ENCODE measurements at regions not wholly inside any gene's neighbourhood (a gene's known extent, or its start where the extent isn't known, plus 50 kb on each side); places are given as distances from the start of the nearest gene placed in this dataset.

- DNase-seq (ENCODE audit: low read depth, low spot score) (no peak), ATAC-seq (no peak)
- no TSS peak for BruUV-seq (replicated peaks)
- in situ Hi-C loops (cut with HindIII; ENCODE audit: low pct_unique_long_range_greater_than_20kb, low sequenced_read_pairs), result no loop called here
- ChIA-PET POLR2A (no interaction called here), CTCF (no interaction called here)
- Histone ChIP-seq H3K27ac (ENCODE audit: low read length) (no peak overlapping the region), H3K9me3 (ENCODE audit: control insufficient read depth, insufficient read depth, low read depth, low read length) (no peaks in the 10 kb centered on the region), H3K4me1 (ENCODE audit: control insufficient read depth, insufficient read depth, low read length) (no peaks in the 10 kb centered on the region), H3K4me3 (ENCODE audit: low read depth in 2 of 2, low read length in 2 of 2) (no peak overlapping the region), H3K36me3 (ENCODE audit: control insufficient read depth, insufficient read depth, low read length) (no peaks in the 10 kb centered on the region), H3K27me3 (ENCODE audit: control insufficient read depth, insufficient read depth, low read length) (no peaks in the 10 kb centered on the region)
- TF ChIP-seq REST (IDR thresholded peaks at IDR 0.05; ENCODE audit: insufficient read depth in 1 of 2, low read depth in 2 of 2, low read length in 1 of 2) (no peak), SIN3A (IDR thresholded peaks at IDR 0.05; ENCODE audit: borderline replicate concordance, insufficient read depth, low read depth, low read length) (no peak), CTCF (IDR thresholded peaks at IDR 0.05) (no peak), POLR2AphosphoS5 (IDR thresholded peaks at IDR 0.05; ENCODE audit: low read depth, low read length) (no peak), TCF7L2 (IDR thresholded peaks at IDR 0.05; ENCODE audit: low read depth, low read length) (no peak)
- intact Hi-C loops (cut with micrococcal nuclease; ENCODE audit: unreplicated experiment), result no loop called here
Observed at GRCh38 chr3:7897655-7898054, 604.0 kb upstream of the LMCD1 start.

- Histone ChIP-seq H3K27me3 (ENCODE audit: control insufficient read depth, insufficient read depth, low read length) (no peaks in the 10 kb centered on the region), H3K4me1 (ENCODE audit: control insufficient read depth, insufficient read depth, low read length) (no peaks in the 10 kb centered on the region), H3K4me3 (ENCODE audit: low read depth in 2 of 2, low read length in 2 of 2) (no peak overlapping the region), H3K27ac (ENCODE audit: low read length) (no peak overlapping the region), H3K36me3 (ENCODE audit: control insufficient read depth, insufficient read depth, low read length) (no peaks in the 10 kb centered on the region), H3K9me3 (ENCODE audit: control insufficient read depth, insufficient read depth, low read depth, low read length) (no peaks in the 10 kb centered on the region)
- DNase-seq (ENCODE audit: low read depth, low spot score) (no peak), ATAC-seq (no peak)
- intact Hi-C loops (cut with micrococcal nuclease; ENCODE audit: unreplicated experiment) (no loop called here), in situ Hi-C loops (cut with HindIII; ENCODE audit: low pct_unique_long_range_greater_than_20kb, low sequenced_read_pairs) (no loop called here)
- POLR2A ChIA-PET, result no interaction called here
- no peak for TF ChIP-seq REST (IDR thresholded peaks at IDR 0.05; ENCODE audit: insufficient read depth in 1 of 2, low read depth in 2 of 2, low read length in 1 of 2)
- TF ChIP-seq TCF7L2 (IDR thresholded peaks at IDR 0.05; ENCODE audit: low read depth, low read length), result no peak
- BruUV-seq (replicated peaks), result no TSS peak
- CTCF ChIA-PET, result no interaction called here
Observed at GRCh38 chr3:7913283-7913682, 588.3 kb upstream of the LMCD1 start.
